HL-60 (cell line): ENCODE measurements at regions not wholly inside any gene's neighbourhood (a gene's known extent, or its start where the extent isn't known, plus 50 kb on each side); places are given as distances from the start of the nearest gene placed in this dataset.
A peak's percentile ranks its signal among the peaks of the same experiment; 100 is the strongest.

Experiments
- GABPA ChIP-seq: IDR thresholded peaks from 2 replicates; pipeline ENCODE4 v1.6.1; 2012; ENCODE audit warnings: low read depth
- POLR2AphosphoS5 ChIP-seq: IDR thresholded peaks from 2 replicates; pipeline ENCODE4 v1.6.1; 2012; ENCODE audit warnings: low read depth
- SPI1 ChIP-seq: IDR thresholded peaks from 2 replicates; pipeline ENCODE4 v1.6.1; 2012; ENCODE audit warnings: low read depth, mild to moderate bottlenecking, borderline replicate concordance
- TF ChIP-seq, protein P1 (sequence below): IDR thresholded peaks from 2 replicates; pipeline ENCODE4 v1.6.1; 2012; ENCODE audit warnings: low read depth; ENCODE audit not compliant: insufficient replicate concordance
- TF ChIP-seq, protein P2 (sequence below): IDR thresholded peaks from one replicate; pipeline ENCODE4 v1.5.1; 2011; ENCODE audit warnings: low read length, control low read depth, inconsistent platforms; ENCODE audit not compliant: insufficient read depth

GRCh38 chr10:29386342-29386999 is 97.6 kb downstream of the LYZL1 start:
- TF ChIP-seq, protein P1, sequence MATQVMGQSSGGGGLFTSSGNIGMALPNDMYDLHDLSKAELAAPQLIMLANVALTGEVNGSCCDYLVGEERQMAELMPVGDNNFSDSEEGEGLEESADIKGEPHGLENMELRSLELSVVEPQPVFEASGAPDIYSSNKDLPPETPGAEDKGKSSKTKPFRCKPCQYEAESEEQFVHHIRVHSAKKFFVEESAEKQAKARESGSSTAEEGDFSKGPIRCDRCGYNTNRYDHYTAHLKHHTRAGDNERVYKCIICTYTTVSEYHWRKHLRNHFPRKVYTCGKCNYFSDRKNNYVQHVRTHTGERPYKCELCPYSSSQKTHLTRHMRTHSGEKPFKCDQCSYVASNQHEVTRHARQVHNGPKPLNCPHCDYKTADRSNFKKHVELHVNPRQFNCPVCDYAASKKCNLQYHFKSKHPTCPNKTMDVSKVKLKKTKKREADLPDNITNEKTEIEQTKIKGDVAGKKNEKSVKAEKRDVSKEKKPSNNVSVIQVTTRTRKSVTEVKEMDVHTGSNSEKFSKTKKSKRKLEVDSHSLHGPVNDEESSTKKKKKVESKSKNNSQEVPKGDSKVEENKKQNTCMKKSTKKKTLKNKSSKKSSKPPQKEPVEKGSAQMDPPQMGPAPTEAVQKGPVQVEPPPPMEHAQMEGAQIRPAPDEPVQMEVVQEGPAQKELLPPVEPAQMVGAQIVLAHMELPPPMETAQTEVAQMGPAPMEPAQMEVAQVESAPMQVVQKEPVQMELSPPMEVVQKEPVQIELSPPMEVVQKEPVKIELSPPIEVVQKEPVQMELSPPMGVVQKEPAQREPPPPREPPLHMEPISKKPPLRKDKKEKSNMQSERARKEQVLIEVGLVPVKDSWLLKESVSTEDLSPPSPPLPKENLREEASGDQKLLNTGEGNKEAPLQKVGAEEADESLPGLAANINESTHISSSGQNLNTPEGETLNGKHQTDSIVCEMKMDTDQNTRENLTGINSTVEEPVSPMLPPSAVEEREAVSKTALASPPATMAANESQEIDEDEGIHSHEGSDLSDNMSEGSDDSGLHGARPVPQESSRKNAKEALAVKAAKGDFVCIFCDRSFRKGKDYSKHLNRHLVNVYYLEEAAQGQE = no peak
- TF ChIP-seq, protein P2, sequence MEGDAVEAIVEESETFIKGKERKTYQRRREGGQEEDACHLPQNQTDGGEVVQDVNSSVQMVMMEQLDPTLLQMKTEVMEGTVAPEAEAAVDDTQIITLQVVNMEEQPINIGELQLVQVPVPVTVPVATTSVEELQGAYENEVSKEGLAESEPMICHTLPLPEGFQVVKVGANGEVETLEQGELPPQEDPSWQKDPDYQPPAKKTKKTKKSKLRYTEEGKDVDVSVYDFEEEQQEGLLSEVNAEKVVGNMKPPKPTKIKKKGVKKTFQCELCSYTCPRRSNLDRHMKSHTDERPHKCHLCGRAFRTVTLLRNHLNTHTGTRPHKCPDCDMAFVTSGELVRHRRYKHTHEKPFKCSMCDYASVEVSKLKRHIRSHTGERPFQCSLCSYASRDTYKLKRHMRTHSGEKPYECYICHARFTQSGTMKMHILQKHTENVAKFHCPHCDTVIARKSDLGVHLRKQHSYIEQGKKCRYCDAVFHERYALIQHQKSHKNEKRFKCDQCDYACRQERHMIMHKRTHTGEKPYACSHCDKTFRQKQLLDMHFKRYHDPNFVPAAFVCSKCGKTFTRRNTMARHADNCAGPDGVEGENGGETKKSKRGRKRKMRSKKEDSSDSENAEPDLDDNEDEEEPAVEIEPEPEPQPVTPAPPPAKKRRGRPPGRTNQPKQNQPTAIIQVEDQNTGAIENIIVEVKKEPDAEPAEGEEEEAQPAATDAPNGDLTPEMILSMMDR = peak; percentile 2
- TF ChIP-seq POLR2AphosphoS5 (no peak), GABPA (no peak), SPI1 (no peak)
